ENCODE measurements at regions not wholly inside any gene's neighbourhood (a gene's known extent, or its start where the extent isn't known, plus 50 kb on each side); places are given as distances from the start of the nearest gene placed in this dataset.
"Not testable (repeated sequence)": the region's sequence is repeated elsewhere in the genome, so short reads cannot be mapped to it uniquely, and the experiment has no call there.

GRCh38 chrX:121172703-121173102 is 125.3 kb downstream of the GLUD2 start:
- DNase-seq, result no peak

- DNase-seq, result no peak
Measured at GRCh38 chrX:121179972-121180371, 132.6 kb downstream of the GLUD2 start.

GRCh38 chrX:121191779-121192178 is 144.4 kb downstream of the GLUD2 start:
- DNase-seq, result no peak

- DNase-seq, result no peak
Measured at GRCh38 chrX:121195719-121196118, 148.3 kb downstream of the GLUD2 start.

- DNase-seq, result not testable (repeated sequence)
Measured at GRCh38 chrX:121196872-121197444, 149.5 kb downstream of the GLUD2 start.

- no peak for DNase-seq
Measured at GRCh38 chrX:121208563-121208962, 161.2 kb downstream of the GLUD2 start.

- DNase-seq, result no peak
Measured at GRCh38 chrX:121216641-121217374, 169.4 kb downstream of the GLUD2 start.

- DNase-seq, result no peak
Measured at GRCh38 chrX:121221322-121221977, 174.0 kb downstream of the GLUD2 start.

- no peak for DNase-seq
Measured at GRCh38 chrX:121227888-121228287, 180.5 kb downstream of the GLUD2 start.

- no peak for DNase-seq
Measured at GRCh38 chrX:121231566-121232358, 184.4 kb downstream of the GLUD2 start.

GRCh38 chrX:121236040-121236439 is 188.6 kb downstream of the GLUD2 start:
- DNase-seq, result no peak

- no peak for DNase-seq
Measured at GRCh38 chrX:121238093-121238492, 190.7 kb downstream of the GLUD2 start.

GRCh38 chrX:121244511-121244910 is 197.1 kb downstream of the GLUD2 start:
- no peak for DNase-seq

GRCh38 chrX:121245763-121246162 is 198.4 kb downstream of the GLUD2 start:
- no peak for DNase-seq

GRCh38 chrX:121254336-121254735 is 206.9 kb downstream of the GLUD2 start:
- no peak for DNase-seq

GRCh38 chrX:121256647-121257046 is 209.2 kb downstream of the GLUD2 start:
- DNase-seq, result no peak

GRCh38 chrX:121258545-121258944 is 211.1 kb downstream of the GLUD2 start:
- DNase-seq, result no peak

GRCh38 chrX:121259170-121259569 is 211.8 kb downstream of the GLUD2 start:
- no peak for DNase-seq

GRCh38 chrX:121260596-121261240 is 213.3 kb downstream of the GLUD2 start:
- no peak for DNase-seq

- DNase-seq, result no peak
Measured at GRCh38 chrX:121283921-121284320, 236.5 kb downstream of the GLUD2 start.

GRCh38 chrX:121298499-121298898 is 251.1 kb downstream of the GLUD2 start:
- DNase-seq, result no peak

GRCh38 chrX:121301356-121301755 is 253.9 kb downstream of the GLUD2 start:
- no peak for DNase-seq

GRCh38 chrX:121301822-121302221 is 254.4 kb downstream of the GLUD2 start:
- DNase-seq, result no peak

Data from CD4-positive, alpha-beta T cell treated with Interleukin-17A for 1 hour (primary cell).